ENCODE measurements at regions not wholly inside any gene's neighbourhood (a gene's known extent, or its start where the extent isn't known, plus 50 kb on each side); places are given as distances from the start of the nearest gene placed in this dataset.

GRCh38 chr5:28523416-28523815 lies 1485.0 kb upstream of the CDH9 start:
- Histone ChIP-seq H3K4me3 (no peak overlapping the region), H3K4me1 (no peaks in the 10 kb centered on the region), H3K36me3 (no peaks in the 10 kb centered on the region), H3K27me3 (ENCODE audit: low read depth) (no peaks in the 10 kb centered on the region), H3K9me3 (replicated peaks) (peaks cover 37% of the 10 kb centered on the region), H3K27ac (replicated peaks) (no peak overlapping the region)
- intact Hi-C loops (cut with micrococcal nuclease) = no loop called here
- no peak for TF ChIP-seq CTCF (IDR thresholded peaks at IDR 0.05; ENCODE audit: borderline replicate concordance)
- DNase-seq = no peak

GRCh38 chr5:28517691-28518090 lies 1479.3 kb upstream of the CDH9 start:
- intact Hi-C loops (cut with micrococcal nuclease) = no loop called here

GRCh38 chr5:28516722-28517121 lies 1478.3 kb upstream of the CDH9 start:
- no peak for TF ChIP-seq CTCF (IDR thresholded peaks at IDR 0.05; ENCODE audit: borderline replicate concordance)
- intact Hi-C loops (cut with micrococcal nuclease) = no loop called here
- DNase-seq = no peak

More at GRCh38 chr5:28517691-28518090, 1479.3 kb upstream of the CDH9 start:
- Histone ChIP-seq H3K27ac (replicated peaks) (no peak overlapping the region), H3K4me1 (no peaks in the 10 kb centered on the region), H3K4me3 (no peak overlapping the region), H3K36me3 (no peaks in the 10 kb centered on the region), H3K9me3 (replicated peaks) (peaks cover 27% of the 10 kb centered on the region), H3K27me3 (ENCODE audit: low read depth) (no peaks in the 10 kb centered on the region)
- no peak for TF ChIP-seq CTCF (IDR thresholded peaks at IDR 0.05; ENCODE audit: borderline replicate concordance)
- no peak for DNase-seq

GRCh38 chr5:28512648-28513047 lies 1474.3 kb upstream of the CDH9 start:
- DNase-seq = no peak
- no peaks in the 10 kb centered on the region for H3K4me1 ChIP-seq
- no peak overlapping the region for H3K27ac ChIP-seq (replicated peaks)
- H3K36me3 ChIP-seq = no peaks in the 10 kb centered on the region
- TF ChIP-seq CTCF (IDR thresholded peaks at IDR 0.05; ENCODE audit: borderline replicate concordance) = no peak
- no peaks in the 10 kb centered on the region for H3K27me3 ChIP-seq (ENCODE audit: low read depth)
- H3K9me3 ChIP-seq (replicated peaks) = peaks cover 12% of the 10 kb centered on the region
- no peak overlapping the region for H3K4me3 ChIP-seq
- intact Hi-C loops (cut with micrococcal nuclease) = no loop called here

More at GRCh38 chr5:28516722-28517121, 1478.3 kb upstream of the CDH9 start:
- Histone ChIP-seq H3K27me3 (ENCODE audit: low read depth) (no peaks in the 10 kb centered on the region), H3K9me3 (replicated peaks) (peaks cover 19% of the 10 kb centered on the region), H3K4me3 (no peak overlapping the region), H3K27ac (replicated peaks) (no peak overlapping the region), H3K4me1 (no peaks in the 10 kb centered on the region), H3K36me3 (no peaks in the 10 kb centered on the region)

GRCh38 chr5:28505121-28505520 lies 1466.7 kb upstream of the CDH9 start:
- no peak for DNase-seq
- intact Hi-C loops (cut with micrococcal nuclease) = no loop called here
- no peak for TF ChIP-seq CTCF (IDR thresholded peaks at IDR 0.05; ENCODE audit: borderline replicate concordance)
- Histone ChIP-seq H3K27me3 (ENCODE audit: low read depth) (no peaks in the 10 kb centered on the region), H3K4me1 (no peaks in the 10 kb centered on the region), H3K4me3 (no peak overlapping the region), H3K27ac (replicated peaks) (no peak overlapping the region), H3K9me3 (replicated peaks) (peaks cover 21% of the 10 kb centered on the region), H3K36me3 (no peaks in the 10 kb centered on the region)

- DNase-seq = no peak
- Histone ChIP-seq H3K4me3 (no peak overlapping the region), H3K36me3 (no peaks in the 10 kb centered on the region), H3K9me3 (replicated peaks) (peaks cover 6% of the 10 kb centered on the region), H3K27me3 (ENCODE audit: low read depth) (no peaks in the 10 kb centered on the region), H3K27ac (replicated peaks) (no peak overlapping the region), H3K4me1 (no peaks in the 10 kb centered on the region)
- no peak for TF ChIP-seq CTCF (IDR thresholded peaks at IDR 0.05; ENCODE audit: borderline replicate concordance)
- intact Hi-C loops (cut with micrococcal nuclease) = no loop called here
Measured at GRCh38 chr5:28500511-28500910, 1462.1 kb upstream of the CDH9 start.

All from left ventricle myocardium inferior (tissue), 1 donor.